Brain microvascular endothelial cell (primary cell): ENCODE measurements at regions not wholly inside any gene's neighbourhood (a gene's known extent, or its start where the extent isn't known, plus 50 kb on each side); places are given as distances from the start of the nearest gene placed in this dataset.

Experiments
- DNase-seq: peaks from one replicate; pipeline ENCODE4 v3.0.0-alpha.2; 2020
- H3K27ac ChIP-seq: fragments of 250-450 bp; sonication (Bioruptor Pico); 2 replicates; pipeline ENCODE4 v1.5.1; 2020; ENCODE audit warnings: mild to moderate bottlenecking, moderate library complexity
- H3K27me3 ChIP-seq: fragments of 250-450 bp; sonication (Bioruptor Pico); replicated peaks from 2 replicates; pipeline ENCODE4 v1.5.1; 2020; ENCODE audit warnings: mild to moderate bottlenecking
- H3K36me3 ChIP-seq: fragments of 250-450 bp; sonication (Bioruptor Pico); replicated peaks from 2 replicates; pipeline ENCODE4 v1.5.1; 2020; ENCODE audit warnings: mild to moderate bottlenecking
- H3K4me3 ChIP-seq: 2 replicates; pipeline ENCODE4 v1.5.1; 2011; ENCODE audit warnings: low read depth, mild to moderate bottlenecking, control low read depth, low read length, moderate library complexity
- CTCF ChIP-seq: IDR thresholded peaks from 2 replicates; pipeline ENCODE4 v1.5.1; 2011; ENCODE audit warnings: low read depth, mild to moderate bottlenecking, moderate library complexity, low read length, control low read depth, inconsistent platforms; ENCODE audit errors: missing control alignments
- in situ Hi-C: cut with HindIII; loops from 2 replicates; pipeline ENCODE4 v1.10.0; 2017; ENCODE audit warnings: low sequenced_read_pairs, low pct_ligation_motif_present

- in situ Hi-C loops = no loop called here
- TF ChIP-seq CTCF = no peak
- Histone ChIP-seq H3K36me3 (no peaks in the 10 kb centered on the region), H3K4me3 (no peak overlapping the region), H3K27ac (no peak overlapping the region), H3K27me3 (no peaks in the 10 kb centered on the region)
- no peak for DNase-seq
These were observed 97.4 kb upstream of the FAM3C start for GRCh38 chr7:121493553-121493952.

- no peaks in the 10 kb centered on the region for H3K36me3 ChIP-seq
- no peak for DNase-seq
- H3K27ac ChIP-seq = no peak overlapping the region
- in situ Hi-C loops = no loop called here
- no peaks in the 10 kb centered on the region for H3K27me3 ChIP-seq
- TF ChIP-seq CTCF = no peak
- H3K4me3 ChIP-seq = no peak overlapping the region
These were observed 94.2 kb upstream of the FAM3C start for GRCh38 chr7:121490309-121490708.

- no peak for TF ChIP-seq CTCF
- in situ Hi-C loops = no loop called here
- no peak overlapping the region for H3K4me3 ChIP-seq
- no peaks in the 10 kb centered on the region for H3K36me3 ChIP-seq
- DNase-seq = no peak
- no peaks in the 10 kb centered on the region for H3K27me3 ChIP-seq
- H3K27ac ChIP-seq = no peak overlapping the region
These were observed 93.3 kb upstream of the FAM3C start for GRCh38 chr7:121489440-121489839.

- Histone ChIP-seq H3K36me3 (no peaks in the 10 kb centered on the region), H3K4me3 (no peak overlapping the region), H3K27ac (no peak overlapping the region), H3K27me3 (no peaks in the 10 kb centered on the region)
- no peak for TF ChIP-seq CTCF
- DNase-seq = no peak
- in situ Hi-C loops = no loop called here
These were observed 92.1 kb upstream of the FAM3C start for GRCh38 chr7:121488111-121488650.

- in situ Hi-C loops = no loop called here
- no peak overlapping the region for H3K27ac ChIP-seq
- H3K27me3 ChIP-seq = no peaks in the 10 kb centered on the region
- no peak overlapping the region for H3K4me3 ChIP-seq
- H3K36me3 ChIP-seq = no peaks in the 10 kb centered on the region
- TF ChIP-seq CTCF = no peak
- DNase-seq = no peak
These were observed 90.5 kb upstream of the FAM3C start for GRCh38 chr7:121486590-121486989.
